ENCODE measurements at regions not wholly inside any gene's neighbourhood (a gene's known extent, or its start where the extent isn't known, plus 50 kb on each side); places are given as distances from the start of the nearest gene placed in this dataset.
"Not testable (repeated sequence)": the region's sequence is repeated elsewhere in the genome, so short reads cannot be mapped to it uniquely, and the experiment has no call there.

DNA sequence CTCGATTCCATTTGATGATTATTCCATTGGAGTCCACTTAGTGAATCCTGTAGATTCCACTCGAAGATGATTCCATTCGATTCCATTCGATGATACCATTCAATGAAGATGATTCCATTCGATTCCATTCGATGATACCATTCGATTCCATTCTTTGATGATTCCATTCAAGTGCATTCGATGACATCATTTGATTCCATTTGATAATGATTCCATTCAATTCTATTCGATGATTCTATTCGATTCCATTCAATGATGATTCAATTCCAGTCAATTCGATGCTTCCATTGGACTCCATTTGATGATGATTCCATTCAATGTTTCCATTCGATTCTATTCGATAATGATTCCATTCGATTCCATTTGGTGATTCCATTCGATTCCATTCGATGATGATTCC, 1150.0 kb downstream of the TP53TG3F start:
- not testable (repeated sequence) for DNase-seq; H3K79me2 ChIP-seq (ENCODE audit: low read length); H3K27me3 ChIP-seq (ENCODE audit: low read length); H3K36me3 ChIP-seq (ENCODE audit: insufficient read depth, low read length); H2AFZ ChIP-seq (ENCODE audit: low read length); H3K27ac ChIP-seq (ENCODE audit: low read length); H3K9ac ChIP-seq (ENCODE audit: low read length); H3K9me2 ChIP-seq (replicated peaks; ENCODE audit: insufficient read depth, low read length); H4K20me1 ChIP-seq (ENCODE audit: insufficient read depth, low read depth, low read length); H3K4me2 ChIP-seq (ENCODE audit: low read depth, low read length, poor library complexity, severe bottlenecking); H3K4me1 ChIP-seq (ENCODE audit: low read length); H3K4me3 ChIP-seq (ENCODE audit: low read length)
- H3K9me3 ChIP-seq (ENCODE audit: low read length): peaks cover 51% of the 10 kb centered on the region
